HPDE6-E6E7 (cell line): ENCODE measurements at regions not wholly inside any gene's neighbourhood (a gene's known extent, or its start where the extent isn't known, plus 50 kb on each side); places are given as distances from the start of the nearest gene placed in this dataset.
"Not testable (repeated sequence)": the region's sequence is repeated elsewhere in the genome, so short reads cannot be mapped to it uniquely, and the experiment has no call there.

Experiments
- DNase-seq: peaks from one replicate; pipeline ENCODE4 v3.0.0; 2011; ENCODE audit warnings: missing footprints; ENCODE audit errors: extremely low spot score

- DNase-seq, result not testable (repeated sequence)
These were observed 291.3 kb upstream of the PLGLB2 start for GRCh38 chr2:87456477-87457128.

GRCh38 chr2:87457129-87457499 is 290.8 kb upstream of the PLGLB2 start:
- not testable (repeated sequence) for DNase-seq

- DNase-seq, result not testable (repeated sequence)
These were observed 288.9 kb upstream of the PLGLB2 start for GRCh38 chr2:87458938-87459337.

GRCh38 chr2:87460104-87460503 is 287.8 kb upstream of the PLGLB2 start:
- not testable (repeated sequence) for DNase-seq

- DNase-seq, result not testable (repeated sequence)
These were observed 287.2 kb upstream of the PLGLB2 start for GRCh38 chr2:87460662-87461061.

- not testable (repeated sequence) for DNase-seq
These were observed 286.2 kb upstream of the PLGLB2 start for GRCh38 chr2:87461671-87462070.

GRCh38 chr2:87464219-87464618 is 283.7 kb upstream of the PLGLB2 start:
- not testable (repeated sequence) for DNase-seq

GRCh38 chr2:87465730-87466129 is 282.2 kb upstream of the PLGLB2 start:
- DNase-seq, result not testable (repeated sequence)

GRCh38 chr2:87466591-87467120 is 281.2 kb upstream of the PLGLB2 start:
- DNase-seq, result not testable (repeated sequence)

- DNase-seq, result not testable (repeated sequence)
These were observed 279.4 kb upstream of the PLGLB2 start for GRCh38 chr2:87468429-87468981.

- DNase-seq, result not testable (repeated sequence)
These were observed 278.4 kb upstream of the PLGLB2 start for GRCh38 chr2:87469180-87470151.

GRCh38 chr2:87470381-87471380 is 277.2 kb upstream of the PLGLB2 start:
- not testable (repeated sequence) for DNase-seq

- not testable (repeated sequence) for DNase-seq
These were observed 276.4 kb upstream of the PLGLB2 start for GRCh38 chr2:87471478-87471877.

- DNase-seq, result not testable (repeated sequence)
These were observed 271.5 kb upstream of the PLGLB2 start for GRCh38 chr2:87476223-87476872.

GRCh38 chr2:87476936-87477335 is 271.0 kb upstream of the PLGLB2 start:
- DNase-seq, result not testable (repeated sequence)

GRCh38 chr2:87477669-87478428 is 270.0 kb upstream of the PLGLB2 start:
- DNase-seq, result not testable (repeated sequence)

- not testable (repeated sequence) for DNase-seq
These were observed 269.0 kb upstream of the PLGLB2 start for GRCh38 chr2:87478911-87479310.

- not testable (repeated sequence) for DNase-seq
These were observed 264.7 kb upstream of the PLGLB2 start for GRCh38 chr2:87483093-87483680.

GRCh38 chr2:87484363-87484762 is 263.5 kb upstream of the PLGLB2 start:
- not testable (repeated sequence) for DNase-seq
